Hematopoietic multipotent progenitor cell treated with erythropoietin and hydrocortisone succinate and interleukin-3 and kit ligand, for 15 days (in vitro differentiated cells): ENCODE measurements at regions not wholly inside any gene's neighbourhood (a gene's known extent, or its start where the extent isn't known, plus 50 kb on each side); places are given as distances from the start of the nearest gene placed in this dataset.

Experiments used
- DNase-seq: peaks from one replicate; pipeline ENCODE4 v3.0.0-alpha.2; 2015; ENCODE audit warnings: low spot score

GRCh38 chr9:87118594-87118993 is 171.3 kb upstream of the GAS1 start:
- DNase-seq: no peak

- no peak for DNase-seq
Measured at GRCh38 chr9:87119328-87119881, 172.1 kb upstream of the GAS1 start.

GRCh38 chr9:87120610-87121009 is 173.3 kb upstream of the GAS1 start:
- no peak for DNase-seq

GRCh38 chr9:87122947-87123685 is 175.8 kb upstream of the GAS1 start:
- no peak for DNase-seq

- DNase-seq: no peak
Measured at GRCh38 chr9:87123830-87124229, 176.5 kb upstream of the GAS1 start.

- no peak for DNase-seq
Measured at GRCh38 chr9:87125819-87126218, 178.5 kb upstream of the GAS1 start.

GRCh38 chr9:87127543-87127942 is 180.2 kb upstream of the GAS1 start:
- no peak for DNase-seq

- DNase-seq: no peak
Measured at GRCh38 chr9:87127978-87128614, 180.8 kb upstream of the GAS1 start.

GRCh38 chr9:87128844-87129493 is 181.7 kb upstream of the GAS1 start:
- DNase-seq: no peak

- no peak for DNase-seq
Measured at GRCh38 chr9:87135074-87135473, 187.8 kb upstream of the GAS1 start.

GRCh38 chr9:87137718-87138117 is 190.4 kb upstream of the GAS1 start:
- DNase-seq: no peak

GRCh38 chr9:87138128-87139040 is 191.1 kb upstream of the GAS1 start:
- DNase-seq: no peak

- DNase-seq: no peak
Measured at GRCh38 chr9:87139099-87139730, 191.9 kb upstream of the GAS1 start.

- no peak for DNase-seq
Measured at GRCh38 chr9:87140142-87140541, 192.8 kb upstream of the GAS1 start.

GRCh38 chr9:87140605-87141109 is 193.4 kb upstream of the GAS1 start:
- DNase-seq: no peak

GRCh38 chr9:87141124-87141523 is 193.8 kb upstream of the GAS1 start:
- no peak for DNase-seq

GRCh38 chr9:87146933-87147332 is 199.6 kb upstream of the GAS1 start:
- DNase-seq: no peak

- DNase-seq: no peak
Measured at GRCh38 chr9:87147839-87148238, 200.5 kb upstream of the GAS1 start.

- no peak for DNase-seq
Measured at GRCh38 chr9:87148331-87149104, 201.2 kb upstream of the GAS1 start.

GRCh38 chr9:87149799-87150198 is 202.5 kb upstream of the GAS1 start:
- no peak for DNase-seq
